ENCODE measurements at regions not wholly inside any gene's neighbourhood (a gene's known extent, or its start where the extent isn't known, plus 50 kb on each side); places are given as distances from the start of the nearest gene placed in this dataset.

DNA sequence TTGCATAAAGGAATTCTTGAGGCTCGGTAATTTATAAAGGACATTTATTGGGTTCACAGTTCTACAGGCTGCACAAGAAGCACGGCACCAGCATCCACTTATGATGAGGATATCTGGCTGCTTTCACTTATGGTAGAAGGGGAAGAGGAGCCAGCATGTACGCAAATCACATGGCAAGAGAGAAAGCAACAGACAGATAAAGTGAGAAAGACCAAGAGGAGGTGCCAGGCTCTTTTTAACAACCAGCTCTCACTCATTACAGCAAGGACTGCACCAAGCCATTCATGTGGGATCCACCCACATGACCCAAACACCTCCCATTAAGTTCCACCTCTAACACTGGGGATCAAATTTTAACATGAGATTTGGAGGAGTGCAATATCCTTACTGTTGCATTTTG lies 1198.2 kb downstream of the ADGRL3 start:
- Histone ChIP-seq H3K36me3 (ENCODE audit: control insufficient read depth, insufficient read depth, low read length) (no peaks in the 10 kb centered on the region), H3K27me3 (ENCODE audit: control insufficient read depth, insufficient read depth, low read length) (no peaks in the 10 kb centered on the region), H3K4me3 (ENCODE audit: low read depth, low read length) (no peak overlapping the region), H3K9ac (ENCODE audit: low read length) (no peak overlapping the region), H3K4me1 (ENCODE audit: control insufficient read depth, insufficient read depth, low read length) (no peaks in the 10 kb centered on the region), H3K9me3 (ENCODE audit: control insufficient read depth, insufficient read depth, low read depth, low read length) (no peaks in the 10 kb centered on the region), H3K27ac (ENCODE audit: low read depth, low read length) (no peak overlapping the region)

DNA sequence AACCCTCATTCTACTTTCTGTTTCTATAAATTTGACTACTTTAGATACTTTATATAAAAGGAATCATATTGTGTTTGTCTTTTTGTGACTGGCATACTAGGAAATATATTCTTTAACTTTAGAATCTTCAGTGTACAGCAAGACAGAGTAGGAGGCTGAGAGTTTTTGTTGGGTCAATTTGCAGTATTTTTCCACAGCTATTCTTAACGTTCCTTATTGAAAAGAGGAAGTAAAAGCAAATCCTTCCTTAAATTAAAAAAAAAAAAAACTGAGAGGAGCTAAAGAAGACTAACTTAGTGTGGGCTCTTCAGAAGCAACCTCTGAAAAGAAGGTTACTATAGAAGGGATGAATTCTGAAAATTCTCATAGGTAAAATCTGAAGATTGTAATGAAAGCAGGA lies 1194.6 kb downstream of the ADGRL3 start:
- Histone ChIP-seq H3K9ac (ENCODE audit: low read length) (no peak overlapping the region), H3K27me3 (ENCODE audit: control insufficient read depth, insufficient read depth, low read length) (no peaks in the 10 kb centered on the region), H3K4me3 (ENCODE audit: low read depth, low read length) (no peak overlapping the region), H3K9me3 (ENCODE audit: control insufficient read depth, insufficient read depth, low read depth, low read length) (no peaks in the 10 kb centered on the region), H3K4me1 (ENCODE audit: control insufficient read depth, insufficient read depth, low read length) (no peaks in the 10 kb centered on the region), H3K27ac (ENCODE audit: low read depth, low read length) (no peak overlapping the region), H3K36me3 (ENCODE audit: control insufficient read depth, insufficient read depth, low read length) (no peaks in the 10 kb centered on the region)

DNA sequence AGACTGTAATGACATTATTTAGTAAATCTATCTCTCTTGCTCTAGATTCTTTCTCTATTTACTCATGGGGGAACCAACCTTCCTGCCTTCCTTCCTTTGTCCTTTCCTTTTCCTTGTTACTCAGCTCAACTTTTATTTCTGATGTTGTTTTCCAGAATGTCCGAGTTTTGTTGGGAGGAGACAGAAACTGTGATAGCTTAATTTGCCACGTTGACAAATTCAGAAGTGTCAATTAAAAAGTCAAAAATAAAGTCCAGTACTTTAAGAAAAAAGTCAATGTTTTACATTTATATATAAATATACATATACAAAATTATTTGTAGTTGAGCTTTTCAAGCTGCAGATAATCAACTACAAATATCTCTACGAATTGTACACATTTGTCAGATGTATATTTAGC lies 1187.7 kb downstream of the ADGRL3 start:
- Histone ChIP-seq H3K27ac (ENCODE audit: low read depth, low read length) (no peak overlapping the region), H3K9me3 (ENCODE audit: control insufficient read depth, insufficient read depth, low read depth, low read length) (no peaks in the 10 kb centered on the region), H3K36me3 (ENCODE audit: control insufficient read depth, insufficient read depth, low read length) (no peaks in the 10 kb centered on the region), H3K4me1 (ENCODE audit: control insufficient read depth, insufficient read depth, low read length) (no peaks in the 10 kb centered on the region), H3K9ac (ENCODE audit: low read length) (no peak overlapping the region), H3K4me3 (ENCODE audit: low read depth, low read length) (no peak overlapping the region), H3K27me3 (ENCODE audit: control insufficient read depth, insufficient read depth, low read length) (no peaks in the 10 kb centered on the region)

DNA sequence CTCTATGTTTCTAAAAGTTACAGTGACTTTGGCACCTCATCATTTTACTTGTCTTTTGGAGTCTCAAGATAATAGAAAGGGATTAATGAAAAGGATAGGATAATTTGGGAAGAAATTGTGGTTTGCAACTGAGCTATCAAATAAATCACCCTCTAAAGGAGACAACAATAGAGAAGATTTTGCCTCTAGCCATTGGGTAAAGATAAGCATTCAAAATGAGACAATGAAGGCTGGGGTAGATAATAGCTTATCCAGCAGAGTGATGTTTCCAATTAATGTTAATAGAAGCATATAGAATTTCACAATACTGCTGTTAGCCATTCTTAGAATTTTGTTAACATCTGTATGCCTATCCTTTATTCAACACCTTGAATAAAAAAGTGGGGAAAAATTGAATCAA lies 1177.6 kb downstream of the ADGRL3 start:
- H3K27ac ChIP-seq (ENCODE audit: low read depth, low read length): no peak overlapping the region
- no peaks in the 10 kb centered on the region for H3K27me3 ChIP-seq (ENCODE audit: control insufficient read depth, insufficient read depth, low read length)
- H3K4me3 ChIP-seq (ENCODE audit: low read depth, low read length): no peak overlapping the region
- no peaks in the 10 kb centered on the region for H3K4me1 ChIP-seq (ENCODE audit: control insufficient read depth, insufficient read depth, low read length)
- no peak overlapping the region for H3K9ac ChIP-seq (ENCODE audit: low read length)
- no peaks in the 10 kb centered on the region for H3K36me3 ChIP-seq (ENCODE audit: control insufficient read depth, insufficient read depth, low read length)
- no peaks in the 10 kb centered on the region for H3K9me3 ChIP-seq (ENCODE audit: control insufficient read depth, insufficient read depth, low read depth, low read length)

DNA sequence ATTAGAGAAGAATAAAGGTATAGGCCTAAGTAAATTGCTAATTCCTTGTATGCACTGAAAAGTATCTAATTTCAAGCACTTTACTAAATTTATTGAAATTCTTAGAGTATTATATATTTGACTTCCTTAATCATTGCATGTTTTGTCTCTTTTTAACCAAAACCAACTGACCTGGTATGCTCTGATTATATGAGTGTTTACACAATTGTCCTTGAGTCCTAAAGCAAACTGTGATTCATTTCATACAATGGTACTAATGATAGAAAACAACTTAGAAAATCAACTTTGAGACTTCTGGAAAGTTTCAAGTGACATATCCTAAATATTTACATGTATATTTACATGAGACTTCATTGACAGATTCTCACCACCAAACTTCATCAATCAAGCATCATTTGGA lies 1177.1 kb downstream of the ADGRL3 start:
- Histone ChIP-seq H3K27ac (ENCODE audit: low read depth, low read length) (no peak overlapping the region), H3K4me1 (ENCODE audit: control insufficient read depth, insufficient read depth, low read length) (no peaks in the 10 kb centered on the region), H3K9ac (ENCODE audit: low read length) (no peak overlapping the region), H3K9me3 (ENCODE audit: control insufficient read depth, insufficient read depth, low read depth, low read length) (no peaks in the 10 kb centered on the region), H3K36me3 (ENCODE audit: control insufficient read depth, insufficient read depth, low read length) (no peaks in the 10 kb centered on the region), H3K4me3 (ENCODE audit: low read depth, low read length) (no peak overlapping the region), H3K27me3 (ENCODE audit: control insufficient read depth, insufficient read depth, low read length) (no peaks in the 10 kb centered on the region)

DNA sequence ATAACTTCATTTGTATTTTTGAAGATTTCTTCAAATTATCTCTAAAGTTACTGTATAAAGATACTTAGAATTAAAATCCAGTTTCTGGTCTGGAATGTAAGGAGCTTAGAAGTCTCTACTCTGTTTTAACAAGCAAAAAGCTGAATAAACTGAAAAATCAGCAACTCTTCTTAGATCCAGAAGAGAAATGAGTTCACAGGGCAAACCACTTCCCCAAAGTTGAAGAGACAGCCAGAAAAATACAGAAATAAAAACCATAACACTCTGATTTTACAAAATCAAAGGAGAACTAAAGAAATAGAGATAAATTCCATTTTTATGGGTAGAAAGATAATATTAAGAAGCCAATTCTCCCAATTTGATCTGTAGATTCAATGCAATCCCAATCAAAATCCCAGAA lies 1166.8 kb downstream of the ADGRL3 start:
- H3K36me3 ChIP-seq (ENCODE audit: control insufficient read depth, insufficient read depth, low read length): no peaks in the 10 kb centered on the region
- H3K4me1 ChIP-seq (ENCODE audit: control insufficient read depth, insufficient read depth, low read length): no peaks in the 10 kb centered on the region
- H3K27me3 ChIP-seq (ENCODE audit: control insufficient read depth, insufficient read depth, low read length): no peaks in the 10 kb centered on the region
- H3K27ac ChIP-seq (ENCODE audit: low read depth, low read length): no peak overlapping the region
- no peaks in the 10 kb centered on the region for H3K9me3 ChIP-seq (ENCODE audit: control insufficient read depth, insufficient read depth, low read depth, low read length)
- H3K4me3 ChIP-seq (ENCODE audit: low read depth, low read length): no peak overlapping the region
- no peak overlapping the region for H3K9ac ChIP-seq (ENCODE audit: low read length)

DNA sequence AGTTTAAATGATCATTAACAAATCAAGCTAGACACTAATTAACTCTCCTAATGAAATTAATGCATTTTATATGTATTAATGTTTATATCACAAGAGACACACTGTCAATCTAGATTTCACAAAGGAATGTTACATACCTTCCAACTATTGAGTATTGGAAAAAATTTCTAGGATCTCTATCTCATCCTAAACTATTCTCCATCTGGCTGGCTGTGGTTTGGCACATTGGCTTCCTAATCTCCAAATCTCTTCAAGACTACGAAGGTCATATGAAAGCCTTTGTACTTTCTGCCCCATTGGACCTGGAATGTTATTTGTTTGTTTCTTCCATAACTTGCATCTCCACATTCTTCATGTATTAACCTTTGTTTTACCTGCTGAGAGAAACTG lies 1160.0 kb downstream of the ADGRL3 start:
- Histone ChIP-seq H3K9ac (ENCODE audit: low read length) (no peak overlapping the region), H3K4me1 (ENCODE audit: control insufficient read depth, insufficient read depth, low read length) (no peaks in the 10 kb centered on the region), H3K4me3 (ENCODE audit: low read depth, low read length) (no peak overlapping the region), H3K36me3 (ENCODE audit: control insufficient read depth, insufficient read depth, low read length) (no peaks in the 10 kb centered on the region), H3K27me3 (ENCODE audit: control insufficient read depth, insufficient read depth, low read length) (no peaks in the 10 kb centered on the region), H3K9me3 (ENCODE audit: control insufficient read depth, insufficient read depth, low read depth, low read length) (no peaks in the 10 kb centered on the region), H3K27ac (ENCODE audit: low read depth, low read length) (no peak overlapping the region)

DNA sequence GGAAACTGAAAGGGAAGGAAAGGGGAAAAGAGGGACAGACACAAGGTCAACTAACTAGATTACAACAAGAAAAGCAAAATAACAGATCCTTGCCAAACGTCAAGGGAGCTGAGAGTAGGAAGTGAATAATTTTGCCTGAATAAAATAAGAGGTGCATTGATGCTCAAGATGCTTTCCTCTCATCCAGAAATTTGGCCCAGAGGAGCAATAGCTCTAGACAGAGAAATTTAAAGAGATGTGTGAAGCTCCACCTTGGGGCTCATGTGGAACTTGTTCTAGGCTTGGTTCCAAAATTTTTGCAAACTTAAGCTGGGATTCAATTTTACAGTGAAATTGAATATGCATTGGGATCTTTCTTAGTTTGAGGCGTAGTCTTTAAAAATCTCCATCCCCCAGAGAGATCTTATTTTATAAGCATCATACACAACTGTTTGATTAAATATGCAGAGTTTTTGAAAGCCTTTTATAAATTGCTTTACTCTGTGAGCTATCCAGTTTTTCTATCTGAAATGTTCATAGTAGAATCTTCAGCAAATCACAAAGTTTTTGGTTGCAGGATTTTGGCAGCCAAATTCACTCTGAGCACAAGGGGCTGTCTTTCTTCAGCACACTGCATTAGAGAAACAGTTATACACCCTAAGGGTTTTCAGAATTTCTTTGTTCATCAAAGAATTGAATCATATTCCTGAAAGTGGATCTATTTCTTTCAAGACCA lies 1159.5 kb downstream of the ADGRL3 start:
- no peak overlapping the region for H3K27ac ChIP-seq (ENCODE audit: low read depth, low read length)
- H3K9ac ChIP-seq (ENCODE audit: low read length): no peak overlapping the region
- H3K4me1 ChIP-seq (ENCODE audit: control insufficient read depth, insufficient read depth, low read length): no peaks in the 10 kb centered on the region
- H3K4me3 ChIP-seq (ENCODE audit: low read depth, low read length): no peak overlapping the region
- H3K36me3 ChIP-seq (ENCODE audit: control insufficient read depth, insufficient read depth, low read length): no peaks in the 10 kb centered on the region
- H3K27me3 ChIP-seq (ENCODE audit: control insufficient read depth, insufficient read depth, low read length): no peaks in the 10 kb centered on the region
- no peaks in the 10 kb centered on the region for H3K9me3 ChIP-seq (ENCODE audit: control insufficient read depth, insufficient read depth, low read depth, low read length)

DNA sequence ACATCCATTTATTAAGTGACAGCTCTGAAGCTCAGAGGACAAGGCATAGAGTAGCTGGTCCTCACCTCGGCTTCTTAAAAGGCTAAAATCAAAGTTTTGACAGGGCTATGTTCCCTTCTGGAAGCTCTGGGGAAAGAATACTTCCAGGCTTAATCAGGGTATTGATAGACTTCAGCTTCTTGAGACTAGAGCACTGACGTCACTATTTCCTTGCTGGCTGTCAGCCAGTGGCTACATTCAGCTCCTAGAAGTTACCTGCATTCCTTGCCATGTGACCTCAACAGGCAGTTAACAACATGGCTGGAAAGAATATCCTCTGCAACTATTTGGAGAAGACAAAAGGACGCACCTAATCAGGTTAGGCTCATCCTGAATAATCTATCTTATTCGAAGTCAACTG lies 1144.8 kb downstream of the ADGRL3 start:
- Histone ChIP-seq H3K27ac (ENCODE audit: low read depth, low read length) (no peak overlapping the region), H3K9ac (ENCODE audit: low read length) (no peak overlapping the region), H3K9me3 (ENCODE audit: control insufficient read depth, insufficient read depth, low read depth, low read length) (peaks cover 7% of the 10 kb centered on the region; the same call in 1 of the 2 replicates), H3K27me3 (ENCODE audit: control insufficient read depth, insufficient read depth, low read length) (no peaks in the 10 kb centered on the region), H3K36me3 (ENCODE audit: control insufficient read depth, insufficient read depth, low read length) (no peaks in the 10 kb centered on the region), H3K4me3 (ENCODE audit: low read depth, low read length) (no peak overlapping the region), H3K4me1 (ENCODE audit: control insufficient read depth, insufficient read depth, low read length) (no peaks in the 10 kb centered on the region)

DNA sequence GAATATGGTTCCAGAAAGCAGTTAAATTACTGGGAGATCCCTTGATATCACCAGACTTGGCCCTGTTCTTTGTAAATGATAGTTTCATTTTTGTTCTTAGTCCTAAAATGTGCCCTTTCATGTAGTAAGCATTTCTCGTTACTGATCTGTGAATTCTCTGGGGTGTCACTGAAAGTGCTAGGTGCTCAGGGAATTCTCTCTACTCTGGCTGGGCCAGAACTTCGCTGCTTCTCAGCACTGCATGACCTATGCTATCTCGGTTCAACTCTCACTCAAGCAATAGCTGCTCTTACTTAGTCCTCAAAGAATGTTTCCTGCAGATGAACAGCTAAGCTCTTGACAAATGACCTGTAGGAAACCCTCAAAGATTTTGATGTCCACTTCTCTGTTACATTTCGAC lies 1144.3 kb downstream of the ADGRL3 start:
- Histone ChIP-seq H3K4me1 (ENCODE audit: control insufficient read depth, insufficient read depth, low read length) (no peaks in the 10 kb centered on the region), H3K9me3 (ENCODE audit: control insufficient read depth, insufficient read depth, low read depth, low read length) (peaks cover 7% of the 10 kb centered on the region; the same call in 1 of the 2 replicates), H3K27me3 (ENCODE audit: control insufficient read depth, insufficient read depth, low read length) (no peaks in the 10 kb centered on the region), H3K36me3 (ENCODE audit: control insufficient read depth, insufficient read depth, low read length) (no peaks in the 10 kb centered on the region), H3K9ac (ENCODE audit: low read length) (no peak overlapping the region), H3K4me3 (ENCODE audit: low read depth, low read length) (no peak overlapping the region), H3K27ac (ENCODE audit: low read depth, low read length) (no peak overlapping the region)

DNA sequence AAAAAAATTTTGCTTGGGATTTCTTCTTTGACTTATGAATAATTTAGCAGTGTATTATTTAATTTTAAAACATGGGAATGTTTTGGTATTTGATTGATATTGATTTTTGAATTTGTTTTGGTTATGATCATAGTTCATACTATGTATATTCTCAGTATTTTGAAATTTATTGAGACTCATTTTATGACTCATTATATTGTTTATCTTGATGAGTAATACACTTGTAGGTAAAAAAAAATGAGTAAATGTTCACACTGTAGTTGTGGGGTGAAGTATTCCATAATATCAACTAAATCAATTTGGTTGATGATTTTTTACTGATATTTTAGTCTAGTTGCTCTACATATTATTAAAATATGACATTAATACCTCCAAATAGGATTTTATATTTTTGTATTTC lies 1142.2 kb downstream of the ADGRL3 start:
- H3K4me1 ChIP-seq (ENCODE audit: control insufficient read depth, insufficient read depth, low read length): no peaks in the 10 kb centered on the region
- no peak overlapping the region for H3K27ac ChIP-seq (ENCODE audit: low read depth, low read length)
- peaks cover 7% of the 10 kb centered on the region; the same call in 1 of the 2 replicates for H3K9me3 ChIP-seq (ENCODE audit: control insufficient read depth, insufficient read depth, low read depth, low read length)
- no peak overlapping the region for H3K9ac ChIP-seq (ENCODE audit: low read length)
- H3K4me3 ChIP-seq (ENCODE audit: low read depth, low read length): no peak overlapping the region
- H3K27me3 ChIP-seq (ENCODE audit: control insufficient read depth, insufficient read depth, low read length): no peaks in the 10 kb centered on the region
- no peaks in the 10 kb centered on the region for H3K36me3 ChIP-seq (ENCODE audit: control insufficient read depth, insufficient read depth, low read length)

DNA sequence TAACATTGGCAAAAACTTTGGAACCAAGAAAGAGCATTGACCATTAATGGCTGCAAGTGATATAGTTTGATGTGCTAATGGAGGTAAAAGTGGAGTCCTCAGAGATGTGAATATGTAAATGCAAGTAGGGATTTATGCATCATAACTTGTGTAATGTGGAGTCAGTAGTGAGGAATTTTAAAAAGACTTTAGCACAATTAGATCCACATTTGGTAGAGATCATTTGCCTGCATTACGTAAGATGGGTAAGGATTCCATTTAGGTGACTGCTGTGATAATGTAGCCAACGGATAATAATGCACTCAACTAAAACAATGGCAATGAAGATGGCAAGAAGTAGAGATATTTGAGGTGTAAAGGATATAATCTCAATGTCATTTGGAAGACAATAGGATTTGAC lies 1128.4 kb downstream of the ADGRL3 start:
- Histone ChIP-seq H3K27ac (ENCODE audit: low read depth, low read length) (no peak overlapping the region), H3K4me3 (ENCODE audit: low read depth, low read length) (no peak overlapping the region), H3K36me3 (ENCODE audit: control insufficient read depth, insufficient read depth, low read length) (no peaks in the 10 kb centered on the region), H3K4me1 (ENCODE audit: control insufficient read depth, insufficient read depth, low read length) (no peaks in the 10 kb centered on the region), H3K9me3 (ENCODE audit: control insufficient read depth, insufficient read depth, low read depth, low read length) (no peaks in the 10 kb centered on the region; the same call in 1 of the 2 replicates), H3K27me3 (ENCODE audit: control insufficient read depth, insufficient read depth, low read length) (no peaks in the 10 kb centered on the region), H3K9ac (ENCODE audit: low read length) (no peak overlapping the region)

Data from HUES6 (cell line).